NCI-H2029 treated with DMSO at 0.1 percent for 48 hours (cell line): ENCODE measurements at regions not wholly inside any gene's neighbourhood (a gene's known extent, or its start where the extent isn't known, plus 50 kb on each side); places are given as distances from the start of the nearest gene placed in this dataset.
"Not testable (repeated sequence)": the region's sequence is repeated elsewhere in the genome, so short reads cannot be mapped to it uniquely, and the experiment has no call there.

ENCODE experiments used
- DNase-seq: peaks from one replicate; lab custom pipeline; 2025; lab: John Stamatoyannopoulos, UW

DNA sequence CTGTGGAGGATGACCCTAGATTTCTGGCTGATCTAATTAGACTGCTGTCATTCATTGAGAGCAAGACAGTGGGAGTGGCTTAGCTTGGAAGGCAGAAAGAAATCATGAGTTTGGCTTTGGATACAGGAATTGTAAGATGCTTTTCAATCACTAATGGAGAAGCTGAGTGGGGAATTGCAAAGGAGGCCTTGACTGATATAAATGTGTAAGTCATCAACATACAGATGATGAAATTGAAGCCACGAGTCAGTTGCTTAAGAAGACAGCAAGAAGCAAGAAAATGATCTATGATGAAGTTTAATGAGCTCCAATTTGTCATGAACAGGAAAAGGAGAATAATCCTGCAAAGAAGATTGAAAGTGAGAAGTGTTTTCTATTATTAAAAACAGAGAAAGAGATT lies 136.7 kb upstream of the C1QTNF7 start:
- DNase-seq: no peak

DNA sequence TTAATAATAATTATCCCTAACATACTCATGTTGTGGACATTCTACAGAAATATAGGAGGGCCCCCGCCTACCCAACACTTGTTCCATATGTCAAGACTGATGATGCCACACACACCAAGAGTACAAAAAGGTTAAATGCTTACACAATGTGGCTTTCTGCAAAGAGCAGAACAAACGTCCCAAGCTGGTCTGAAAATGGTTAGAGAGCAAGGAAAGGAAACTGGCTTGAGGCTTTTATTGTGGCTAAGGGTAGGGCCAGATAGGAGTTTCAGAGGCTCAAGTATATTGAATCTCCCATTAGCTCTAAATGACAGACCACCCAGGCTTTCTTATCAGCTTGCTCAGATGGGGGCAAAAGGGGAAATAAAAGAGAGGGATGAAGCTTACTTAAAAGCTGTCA lies 134.1 kb upstream of the C1QTNF7 start:
- no peak for DNase-seq

DNA sequence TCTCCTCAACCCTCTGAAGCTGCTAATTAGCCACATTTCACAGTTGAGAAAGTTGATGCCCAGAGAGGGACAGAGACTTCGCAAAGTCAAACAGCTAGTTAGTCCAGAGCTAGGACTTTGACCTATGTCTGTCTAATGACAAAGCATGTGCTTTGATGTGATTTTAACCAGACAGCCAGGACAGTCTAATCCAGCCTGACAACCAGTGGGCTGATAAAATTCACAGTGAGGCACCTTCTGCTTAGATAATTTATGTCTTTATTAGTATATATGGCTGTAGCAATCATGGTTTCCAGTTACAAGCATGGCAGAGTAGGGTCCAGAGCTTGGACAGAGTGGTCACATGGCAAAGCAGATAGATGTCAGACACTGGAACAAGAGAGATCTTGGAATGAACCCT lies 133.6 kb upstream of the C1QTNF7 start:
- DNase-seq: no peak

DNA sequence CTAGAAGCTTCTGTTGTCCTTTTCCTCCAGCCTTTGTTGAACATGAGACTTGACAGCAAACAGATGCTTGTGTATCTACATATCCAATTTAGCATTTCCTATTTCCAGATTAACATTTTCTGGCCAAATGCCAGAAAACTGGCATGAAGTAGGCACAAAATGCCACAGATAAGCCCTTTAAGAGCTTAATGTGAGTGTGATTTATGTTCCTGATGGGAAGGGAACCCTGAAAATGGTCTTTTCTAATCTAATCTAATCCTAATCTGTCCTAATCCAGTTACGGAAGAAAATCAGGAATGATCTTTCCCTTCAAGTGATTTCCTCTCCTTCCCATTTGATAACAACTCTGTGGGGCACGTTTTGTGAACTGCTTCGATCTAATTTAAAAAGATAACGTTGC lies 133.0 kb upstream of the C1QTNF7 start:
- DNase-seq: no peak

DNA sequence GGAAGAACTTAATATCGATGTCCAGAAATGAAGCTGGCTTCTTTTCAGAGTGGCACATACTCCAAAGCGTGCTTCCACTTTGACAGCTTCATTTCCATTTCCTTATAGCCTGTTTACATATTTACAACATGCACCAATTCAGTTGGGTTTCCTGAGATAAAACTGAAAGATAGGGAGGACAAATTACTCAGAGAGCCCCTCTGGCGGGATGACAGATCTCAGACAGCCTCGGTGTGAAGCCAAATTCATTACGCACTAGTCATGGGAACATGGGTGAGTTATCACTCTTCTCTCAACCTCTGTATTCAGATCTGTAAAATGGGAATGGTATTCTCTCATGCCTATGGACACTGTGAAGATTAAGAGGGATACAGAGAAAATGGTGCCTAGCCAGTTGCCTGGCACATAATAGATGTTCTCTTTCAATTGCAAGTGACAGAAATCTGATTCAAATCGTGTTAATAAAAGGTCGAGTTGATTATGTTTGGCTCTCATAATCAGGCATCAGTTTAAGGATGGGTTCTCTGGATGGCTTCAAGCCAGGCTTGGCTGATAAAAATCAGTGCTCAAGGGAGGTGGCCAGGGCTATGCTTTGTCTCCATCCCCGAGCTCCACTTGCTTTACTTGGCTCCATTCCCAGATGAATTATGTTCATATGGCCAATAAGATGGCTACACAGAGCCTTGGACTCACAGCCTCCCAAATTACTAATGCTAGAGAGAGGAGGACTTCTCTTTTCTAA lies 132.2 kb upstream of the C1QTNF7 start:
- DNase-seq: no peak

DNA sequence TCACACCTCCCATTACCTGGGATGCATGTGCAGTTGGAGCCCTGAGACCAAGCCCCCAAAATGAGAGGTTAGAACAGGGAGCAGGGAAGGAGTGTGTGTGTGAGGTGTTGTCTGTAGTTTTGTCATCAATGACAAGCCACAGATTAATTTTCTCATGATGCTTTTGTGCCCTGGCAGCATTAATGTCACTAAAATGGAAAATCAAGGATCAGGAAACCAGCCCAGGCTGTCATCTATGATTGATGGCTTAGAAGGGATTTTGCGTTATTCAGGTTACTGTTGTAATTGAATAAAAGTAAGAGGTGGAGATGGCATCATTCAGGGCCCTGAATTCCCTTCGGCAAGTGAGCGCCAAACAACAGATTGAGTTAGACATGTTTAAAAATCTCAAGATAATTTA lies 130.5 kb upstream of the C1QTNF7 start:
- DNase-seq: no peak

DNA sequence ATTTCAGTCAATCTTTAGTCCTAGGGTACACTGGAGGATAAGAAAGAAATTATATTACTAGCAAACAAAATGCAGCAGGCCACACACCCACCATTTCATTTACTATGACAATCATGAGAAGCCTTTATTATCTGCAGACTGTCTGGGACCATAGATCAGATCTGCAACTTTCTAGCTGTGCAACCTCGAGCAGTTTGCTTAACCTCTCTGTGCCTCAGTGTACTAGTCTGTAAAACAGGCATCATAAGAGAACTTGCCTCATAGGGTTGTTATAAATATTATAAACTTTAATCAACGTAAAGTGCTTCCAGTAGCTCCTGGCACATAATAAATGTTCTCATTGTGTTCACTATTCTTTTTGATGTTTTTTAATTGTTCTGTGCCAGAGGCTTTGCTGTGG lies 128.2 kb upstream of the C1QTNF7 start:
- no peak for DNase-seq

DNA sequence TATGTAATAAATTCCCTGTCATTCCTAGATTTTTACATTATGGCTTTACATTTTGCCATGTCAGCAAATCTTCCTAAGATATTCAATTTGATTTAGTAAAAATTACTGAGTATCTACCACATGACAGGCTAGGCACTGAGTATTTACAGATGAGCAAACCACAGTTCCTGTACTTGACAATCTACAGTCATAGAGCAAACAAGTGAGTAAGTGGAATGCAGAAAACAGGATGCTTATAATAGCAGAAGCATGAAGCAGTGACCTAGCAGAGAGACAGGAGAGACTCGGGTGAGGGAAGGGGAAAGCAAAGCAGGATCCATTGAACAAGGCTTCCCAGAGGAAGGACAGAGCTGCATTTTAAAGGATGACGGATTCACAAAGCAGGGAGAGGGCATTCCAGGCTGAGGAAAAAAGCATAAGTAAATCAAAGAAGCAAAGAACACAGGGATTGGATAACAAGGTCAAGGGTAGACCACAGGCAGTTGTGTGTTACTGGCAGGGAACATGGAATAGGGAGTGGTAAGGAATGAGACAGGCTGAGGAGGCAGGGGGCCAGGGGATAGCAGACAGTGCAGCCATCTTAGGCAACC lies 124.7 kb upstream of the C1QTNF7 start:
- no peak for DNase-seq

DNA sequence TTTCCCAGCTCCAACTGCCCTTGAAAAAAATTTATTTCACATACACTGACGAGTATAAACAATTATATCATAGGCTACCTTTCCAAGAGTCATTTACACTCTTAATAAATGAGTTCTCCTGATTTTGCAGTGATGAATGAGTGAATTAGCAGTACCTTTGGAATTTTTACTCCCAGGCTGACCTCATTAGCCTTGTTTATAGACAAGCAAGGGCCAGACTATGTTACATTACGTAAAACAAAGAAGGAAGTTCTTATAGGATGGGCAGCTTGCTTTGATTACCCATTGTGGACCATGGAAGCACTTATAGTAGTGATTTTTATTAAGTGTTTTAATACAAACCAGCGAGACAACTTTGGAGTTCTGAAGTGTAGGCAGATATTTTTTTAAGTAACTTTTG lies 112.9 kb upstream of the C1QTNF7 start:
- no peak for DNase-seq

DNA sequence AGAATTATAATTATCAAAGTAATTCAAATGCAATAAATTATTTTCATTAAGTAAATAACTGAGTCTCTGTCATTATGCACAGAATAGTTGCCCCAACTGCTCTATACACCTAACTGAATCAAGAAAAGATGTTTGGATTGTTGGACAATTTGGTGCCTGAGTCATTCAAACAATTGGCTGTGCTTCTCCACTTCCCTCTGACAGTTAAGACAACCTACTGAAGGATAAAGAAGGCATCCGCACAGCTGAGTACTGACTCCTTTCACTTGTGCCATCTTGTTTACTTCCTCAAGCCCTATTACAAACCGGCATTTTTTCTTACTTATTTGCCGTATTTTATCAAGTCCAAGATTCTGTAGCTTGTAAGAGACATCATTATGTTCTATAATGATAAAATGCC lies 110.6 kb upstream of the C1QTNF7 start:
- no peak for DNase-seq

DNA sequence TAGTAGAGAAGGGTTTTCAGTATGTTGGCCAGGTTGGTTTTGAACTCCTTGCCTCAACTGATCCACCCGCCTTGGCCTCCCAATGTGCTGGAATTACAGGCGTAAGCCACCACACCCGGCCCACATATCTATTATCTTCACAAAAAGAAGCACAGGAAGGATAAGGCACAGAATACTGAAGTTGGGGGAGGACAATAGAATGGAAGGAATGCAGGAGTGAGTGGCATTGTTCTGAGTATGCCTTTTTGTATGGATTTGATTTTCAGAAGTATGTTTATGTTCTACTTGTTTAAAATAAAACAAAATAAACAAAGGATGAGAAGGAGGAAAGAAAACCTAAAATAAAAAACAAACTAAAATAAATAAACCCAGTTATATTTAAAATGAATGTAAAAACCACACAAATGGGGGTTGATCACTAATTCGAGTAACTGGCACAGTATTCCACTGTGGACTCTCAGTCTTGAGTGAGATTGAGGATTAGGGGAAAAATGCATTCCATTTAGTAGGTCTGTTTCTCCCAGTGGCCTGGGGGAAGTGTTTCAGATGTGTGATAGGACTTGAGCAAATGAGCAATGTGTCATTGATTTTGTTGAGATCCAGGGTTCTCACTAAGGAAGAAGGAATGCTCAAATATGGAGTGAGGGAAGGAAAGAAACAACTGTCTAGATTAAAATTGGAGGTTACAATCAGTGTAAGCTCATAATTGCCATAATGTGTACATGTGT lies 109.0 kb upstream of the C1QTNF7 start:
- DNase-seq: no peak

DNA sequence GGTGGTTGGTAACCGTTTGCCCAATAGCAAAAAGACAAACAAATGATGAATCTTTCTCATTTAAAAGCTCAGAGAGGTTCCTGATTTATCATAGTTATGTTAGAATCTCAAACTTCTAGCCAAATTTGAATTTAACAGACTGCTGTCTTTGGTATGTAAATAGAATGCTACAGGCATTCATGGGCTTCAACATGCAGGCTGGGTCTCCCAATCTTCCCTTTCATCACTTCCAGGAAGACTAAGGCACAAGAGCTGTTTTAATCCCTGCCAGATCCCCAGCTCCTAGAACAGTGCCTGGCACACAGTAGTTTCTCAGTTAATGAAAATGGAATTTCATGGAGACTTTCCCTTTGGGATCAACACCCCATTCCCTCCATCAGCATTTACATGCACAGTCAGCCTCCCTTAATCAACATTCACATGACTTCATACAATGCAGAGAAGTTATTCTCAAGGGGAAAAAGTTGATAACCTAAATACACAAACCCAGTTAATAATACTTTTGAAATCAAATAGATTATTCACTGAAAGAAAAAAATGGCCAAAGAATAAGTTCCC lies 107.6 kb upstream of the C1QTNF7 start:
- no peak for DNase-seq

DNA sequence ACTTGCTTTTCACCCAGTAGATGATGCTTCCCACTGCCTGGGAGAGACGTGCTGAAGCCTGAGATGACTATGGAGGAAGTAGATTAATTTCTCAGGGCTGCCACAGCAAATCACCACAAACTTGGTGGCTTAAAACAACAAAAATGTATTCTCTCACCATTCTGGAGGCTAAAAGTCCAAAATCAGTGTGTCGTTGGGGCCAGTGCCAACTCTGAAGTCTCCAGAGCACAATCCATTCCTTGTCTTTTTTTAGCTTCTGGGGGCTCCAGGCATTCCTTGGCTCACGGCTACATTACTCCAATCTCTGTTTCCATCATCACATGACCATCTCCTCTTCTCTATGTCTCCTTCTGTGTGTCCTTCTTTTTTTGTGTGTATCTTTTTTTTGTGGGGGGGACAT lies 105.8 kb upstream of the C1QTNF7 start:
- DNase-seq: no peak

DNA sequence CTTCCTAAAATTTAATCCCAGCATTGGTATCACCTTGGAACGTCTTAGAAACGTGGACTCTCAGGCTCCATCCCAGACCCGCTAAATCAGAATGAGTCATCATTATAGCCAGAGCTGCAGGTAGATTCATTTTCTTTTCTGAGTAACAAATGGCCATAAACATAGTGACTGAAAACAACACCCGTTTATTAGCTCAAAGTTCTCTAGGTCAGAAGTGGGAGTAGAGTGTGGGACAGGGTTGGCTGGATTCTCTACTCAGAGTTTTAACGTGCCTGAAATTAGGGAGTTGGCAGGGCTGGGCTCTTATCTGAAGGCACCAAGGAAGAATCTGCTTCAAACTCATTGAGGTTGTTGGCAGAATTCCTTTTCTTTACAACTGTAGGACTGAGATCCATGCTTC lies 101.8 kb upstream of the C1QTNF7 start:
- no peak for DNase-seq

DNA sequence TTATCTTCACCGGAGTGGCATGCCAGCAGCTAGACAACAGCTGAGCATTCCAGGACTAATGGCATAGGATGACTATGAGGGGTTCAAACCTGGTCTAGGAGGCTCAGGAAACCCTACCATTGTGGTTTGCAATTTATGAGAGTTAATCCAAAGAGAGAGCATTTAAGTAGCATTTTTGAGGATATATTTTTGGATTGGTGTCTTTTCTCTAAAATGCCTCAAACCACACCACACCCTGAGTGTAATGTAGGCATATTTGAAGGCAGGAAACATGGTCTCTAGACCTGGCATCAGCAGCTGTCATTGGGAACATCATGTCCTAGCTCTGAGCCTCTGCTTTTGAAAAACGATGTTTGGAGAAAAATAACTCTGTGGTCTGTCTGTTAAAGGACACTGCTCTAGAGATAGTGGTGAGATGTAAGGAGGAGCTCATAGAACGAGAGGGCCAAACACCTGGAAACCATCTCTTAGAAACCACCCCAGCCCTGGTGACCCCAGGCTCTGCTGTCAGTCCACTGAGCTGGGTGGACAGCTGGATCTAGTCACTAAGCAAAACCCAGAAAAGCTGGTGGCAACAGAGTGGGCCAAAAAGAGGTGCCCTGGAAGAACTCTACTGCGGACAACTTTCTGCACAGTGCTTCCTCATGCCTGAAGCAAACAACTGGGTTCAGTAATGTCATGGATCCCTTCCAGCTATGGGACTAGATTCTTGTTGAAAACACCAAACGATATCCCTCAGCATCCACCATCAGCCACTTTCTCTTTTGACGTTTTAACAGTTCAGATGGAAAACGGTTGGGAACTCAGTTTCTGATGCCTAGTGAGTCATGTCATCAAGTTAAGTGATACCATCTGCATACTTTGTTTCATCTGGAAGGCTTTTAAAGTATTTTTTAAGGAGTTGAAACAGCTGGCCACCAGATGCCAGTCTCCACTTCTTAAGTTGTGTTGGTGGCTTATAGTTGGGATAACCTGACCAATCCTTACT lies 100.2 kb upstream of the C1QTNF7 start:
- no peak for DNase-seq

DNA sequence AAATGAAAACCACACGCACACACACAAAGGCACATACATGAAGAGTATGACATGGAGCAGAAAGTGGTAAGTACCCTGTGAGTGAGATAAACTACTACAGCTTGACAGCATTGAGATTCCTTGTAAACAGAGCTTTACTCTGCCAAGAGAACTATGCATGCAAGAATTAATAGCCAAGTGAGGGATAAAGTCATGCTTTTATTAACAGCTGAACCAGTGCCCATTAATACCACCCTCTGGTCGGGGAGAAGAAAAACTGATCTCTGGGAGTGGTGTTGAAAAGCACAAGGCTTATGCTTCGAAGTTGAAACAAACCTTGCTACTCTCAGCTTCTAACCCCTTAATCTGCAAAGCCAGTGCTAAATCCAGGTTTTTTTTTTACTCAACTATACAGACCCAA lies 95.9 kb upstream of the C1QTNF7 start:
- no peak for DNase-seq

DNA sequence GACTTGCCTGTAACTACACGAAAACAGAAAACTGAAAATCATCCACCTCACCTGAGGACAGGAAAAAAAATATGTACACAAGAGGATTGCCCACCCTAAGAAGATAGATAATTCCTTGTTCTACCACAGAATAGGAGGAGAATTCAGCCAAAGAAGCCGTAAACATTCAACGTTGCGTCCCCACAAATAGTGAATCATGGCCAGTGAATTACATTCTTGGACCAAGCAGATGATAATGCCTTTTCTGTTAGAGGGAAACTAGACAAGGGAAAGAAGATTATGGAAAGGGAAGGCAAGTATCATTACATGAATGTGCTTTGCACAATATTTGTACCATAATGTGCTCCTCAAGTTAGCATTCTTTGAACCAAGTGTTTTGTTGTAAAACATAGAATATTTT lies 95.5 kb upstream of the C1QTNF7 start:
- no peak for DNase-seq

DNA sequence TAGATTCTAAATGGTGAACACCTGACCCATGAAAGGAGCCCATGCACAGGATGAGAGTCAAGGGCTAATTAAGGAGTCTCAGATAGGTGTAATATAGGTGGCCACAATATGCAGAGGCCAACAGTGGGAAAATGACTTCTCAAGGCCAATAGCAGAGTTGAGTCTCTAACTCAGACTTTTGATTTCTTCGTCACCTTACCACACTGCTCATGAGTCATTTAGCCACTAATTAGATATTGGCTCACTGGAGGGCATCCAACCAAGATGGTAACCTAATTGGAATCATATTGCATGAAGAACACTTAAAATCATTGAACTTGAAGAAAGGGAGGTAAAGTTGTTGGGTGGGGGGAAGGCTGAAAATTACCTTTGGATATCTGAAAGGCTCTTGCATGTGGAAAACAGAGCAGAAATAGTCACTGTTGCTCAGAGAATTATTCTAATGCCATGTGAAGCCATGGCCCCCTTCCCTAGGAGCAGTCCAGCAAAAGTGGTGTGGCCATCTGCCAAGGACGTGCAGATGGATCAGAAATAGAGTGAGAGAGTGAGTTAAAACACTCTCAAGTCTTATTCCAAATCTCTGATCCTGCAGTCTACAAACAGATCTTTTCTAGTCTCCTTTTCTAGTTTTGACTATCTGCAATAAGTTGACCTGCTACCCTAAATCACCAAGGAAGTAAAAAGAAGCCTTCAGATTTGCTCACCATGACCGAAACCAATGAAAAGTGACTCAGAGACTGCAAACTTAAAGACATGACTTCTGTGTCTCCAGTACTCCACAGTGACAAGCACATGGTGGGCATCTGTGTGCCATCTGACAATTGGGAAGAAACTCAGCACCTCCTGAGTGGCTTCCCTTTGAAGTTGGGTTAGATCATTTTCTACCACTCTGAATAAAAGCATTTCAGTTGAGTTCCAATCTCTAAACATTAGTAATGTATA lies 93.9 kb upstream of the C1QTNF7 start:
- DNase-seq: no peak

DNA sequence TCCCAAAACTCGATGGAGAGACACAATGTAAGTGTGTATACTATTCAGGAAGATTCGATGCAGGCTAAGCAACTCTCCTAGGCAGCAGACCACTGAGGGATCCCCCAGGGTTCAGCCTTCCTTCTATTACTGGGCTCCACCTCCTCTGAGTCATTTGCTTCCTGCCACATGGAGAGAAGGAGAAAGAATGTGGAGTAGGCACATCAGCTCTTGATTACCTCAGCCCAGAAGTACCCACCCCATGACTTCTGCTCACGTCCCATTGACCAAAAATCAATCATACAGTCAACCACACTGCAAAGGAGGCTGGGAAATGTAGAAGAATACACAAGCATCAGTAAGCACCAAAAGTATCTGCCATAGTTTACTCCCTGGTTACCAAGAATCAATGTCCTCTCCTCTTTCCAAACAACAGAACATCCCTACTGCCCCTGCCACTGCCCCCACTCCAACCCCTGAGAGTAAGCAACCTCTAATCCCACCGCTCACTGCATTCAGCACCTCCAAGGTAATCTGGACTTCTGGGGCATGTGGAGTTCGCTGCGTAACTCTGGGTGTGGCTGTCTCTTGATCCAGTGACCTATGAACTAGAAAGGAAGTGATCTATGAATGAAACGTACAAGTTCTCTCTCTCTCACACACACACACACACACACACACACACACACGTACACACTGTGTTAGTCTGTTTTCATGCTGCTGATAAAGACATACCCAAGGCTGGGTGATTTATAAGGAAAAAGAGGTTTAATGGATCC lies 91.2 kb upstream of the C1QTNF7 start:
- DNase-seq: no peak

DNA sequence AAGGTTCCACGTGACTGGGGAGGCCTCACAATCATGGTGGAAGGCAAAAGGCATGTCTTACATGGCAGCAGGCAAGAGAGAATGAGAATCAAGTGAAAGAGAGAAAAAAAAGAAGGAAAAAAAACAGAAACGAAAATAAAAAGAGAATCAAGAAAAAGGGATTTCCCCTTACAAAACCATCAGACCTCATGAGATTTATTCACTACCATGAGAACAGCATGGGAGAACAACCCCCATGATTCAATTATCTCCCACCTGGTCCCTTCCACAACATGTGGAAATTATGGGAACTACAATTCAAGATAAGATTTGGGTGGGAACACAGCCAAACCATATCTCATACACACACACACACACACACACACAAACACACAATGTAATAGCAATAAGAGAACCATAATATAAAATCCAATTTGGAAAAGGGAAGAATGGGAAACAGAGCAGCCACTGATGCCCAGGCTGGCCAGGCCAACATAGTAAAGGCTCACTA lies 90.6 kb upstream of the C1QTNF7 start:
- DNase-seq: not testable (repeated sequence)
